Caco-2 (cell line): ENCODE measurements at regions not wholly inside any gene's neighbourhood (a gene's known extent, or its start where the extent isn't known, plus 50 kb on each side); places are given as distances from the start of the nearest gene placed in this dataset.

ENCODE experiments used
- BruUV-seq: library from RNA; stranded (reverse); fragments of 400-500 nt; replicated peaks from 2 replicates; lab custom pipeline; 2021; lab: Mats Ljungman, UMichigan
- CTCF ChIA-PET: fragments of 300-600 bp; sonication (Branson Sonifier 250); formaldehyde crosslinking; loops from one replicate; lab custom pipeline; 2022; ENCODE audit warnings: antibody characterized with exemption; lab: Charles Lee
- POLR2A ChIA-PET: fragments of 300-600 bp; sonication (Branson Sonifier 250); formaldehyde crosslinking; loops from one replicate; lab custom pipeline; 2022; ENCODE audit warnings: antibody characterized with exemption; lab: Charles Lee
- DNase-seq, 2 experiments: peaks; one replicate each; pipeline versions ENCODE4 v3.0.0 to v3.0.0-alpha.2; 2020 to 2022
- H3K27me3 ChIP-seq: replicated peaks from 2 replicates; pipeline ENCODE4 v1.6.0; 2011; ENCODE audit warnings: low read length; ENCODE audit not compliant: control insufficient read depth, insufficient read depth
- H3K36me3 ChIP-seq: 2 replicates; pipeline ENCODE4 v1.5.1; 2011; ENCODE audit warnings: low read length; ENCODE audit not compliant: control insufficient read depth, insufficient read depth
- H3K4me1 ChIP-seq: fragments of 250-450 bp; sonication (Bioruptor Pico); 2 replicates; pipeline ENCODE4 v1.5.1; 2020; ENCODE audit warnings: mild to moderate bottlenecking
- H3K4me3 ChIP-seq: 2 replicates; pipeline ENCODE4 v1.5.1; 2011; ENCODE audit warnings: low read depth, mild to moderate bottlenecking, control low read depth, low read length
- H3K9me3 ChIP-seq: fragments of 250-450 bp; sonication (Bioruptor Pico); 2 replicates; pipeline ENCODE4 v1.5.1; 2020; ENCODE audit warnings: mild to moderate bottlenecking, moderate library complexity
- H3K27ac Mint-ChIP-seq: one replicate; pipeline ENCODE4 v1.8.0; 2022; ENCODE audit warnings: mixed read lengths; ENCODE audit not compliant: unreplicated experiment
- H3K27me3 Mint-ChIP-seq: one replicate; pipeline ENCODE4 v1.8.0; 2022; ENCODE audit warnings: mixed read lengths; ENCODE audit not compliant: insufficient read depth, unreplicated experiment
- H3K36me3 Mint-ChIP-seq: one replicate; pipeline ENCODE4 v1.8.0; 2022; ENCODE audit warnings: mild to moderate bottlenecking, mixed read lengths; ENCODE audit not compliant: insufficient read depth, unreplicated experiment
- H3K4me1 Mint-ChIP-seq: one replicate; pipeline ENCODE4 v1.8.0; 2022; ENCODE audit warnings: low read depth, mixed read lengths; ENCODE audit not compliant: unreplicated experiment
- H3K4me3 Mint-ChIP-seq: one replicate; pipeline ENCODE4 v1.8.0; 2022; ENCODE audit warnings: mild to moderate bottlenecking, moderate library complexity, mixed read lengths; ENCODE audit not compliant: unreplicated experiment
- H3K9me3 Mint-ChIP-seq: one replicate; pipeline ENCODE4 v1.8.0; 2022; ENCODE audit warnings: mixed read lengths; ENCODE audit not compliant: unreplicated experiment
- intact Hi-C: fragments of 100-400 bp; cut with micrococcal nuclease; formaldehyde crosslinking; loops from one replicate; pipeline ENCODE4 v1.10.0; 2022; ENCODE audit not compliant: unreplicated experiment
- TF ChIP-seq, protein P1 (sequence below), 2 experiments: fragments of 200-600 bp in 1 of 2; IDR thresholded peaks; 1 replicate in 1 of 2; 2 replicates in 1 of 2; pipeline versions ENCODE4 v1.5.1 to v1.8.0; 2011 to 2022; ENCODE audit warnings: antibody characterized with exemption in 1 of 2, control low read depth in 1 of 2, inconsistent platforms in 1 of 2, low read depth in 1 of 2, low read length in 1 of 2, mild to moderate bottlenecking in 1 of 2, moderate library complexity in 1 of 2; ENCODE audit not compliant: insufficient read depth in 1 of 2, severe bottlenecking in 1 of 2, unreplicated experiment in 1 of 2

DNA sequence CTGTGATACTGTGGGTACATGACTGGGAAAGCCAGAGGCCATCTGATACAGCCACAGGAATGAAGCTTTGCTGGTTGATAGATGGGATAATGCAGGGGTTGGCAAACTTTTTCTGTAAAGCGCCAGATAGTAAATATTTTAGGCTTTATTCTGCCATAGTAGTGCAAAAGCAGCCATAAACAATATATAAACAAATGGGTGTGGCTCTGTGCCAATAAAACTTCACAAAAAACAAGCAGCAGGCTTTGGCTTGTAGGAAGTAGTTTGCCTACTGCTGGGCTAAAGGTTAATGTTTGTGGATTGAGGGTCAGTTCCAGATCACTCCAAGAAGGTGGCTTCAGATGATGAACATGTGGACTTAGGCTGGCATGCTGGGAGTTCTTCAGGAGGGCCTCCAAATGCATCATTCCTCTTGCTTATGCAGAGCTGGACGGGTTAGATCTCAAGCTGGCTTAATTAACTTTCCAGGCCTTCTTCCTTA is 305.7 kb downstream of the RPLP1 start:
- Mint-ChIP-seq H3K4me3 (no peak overlapping the region), H3K27me3 (no peaks in the 10 kb centered on the region), H3K9me3 (peaks cover 17% of the 10 kb centered on the region), H3K36me3 (no peaks in the 10 kb centered on the region), H3K27ac (no peak overlapping the region), H3K4me1 (peaks cover 16% of the 10 kb centered on the region)
- Histone ChIP-seq H3K36me3 (no peaks in the 10 kb centered on the region), H3K9me3 (no peaks in the 10 kb centered on the region), H3K4me1 (0 out of 2 replicates have a peak, but pooled peaks cover 7% of the 10 kb centered on the region), H3K27me3 (no peaks in the 10 kb centered on the region), H3K4me3 (no peak overlapping the region)
- intact Hi-C loops: no loop called here
- ChIA-PET CTCF (no interaction called here), POLR2A (no interaction called here)
- TF ChIP-seq, protein P1, sequence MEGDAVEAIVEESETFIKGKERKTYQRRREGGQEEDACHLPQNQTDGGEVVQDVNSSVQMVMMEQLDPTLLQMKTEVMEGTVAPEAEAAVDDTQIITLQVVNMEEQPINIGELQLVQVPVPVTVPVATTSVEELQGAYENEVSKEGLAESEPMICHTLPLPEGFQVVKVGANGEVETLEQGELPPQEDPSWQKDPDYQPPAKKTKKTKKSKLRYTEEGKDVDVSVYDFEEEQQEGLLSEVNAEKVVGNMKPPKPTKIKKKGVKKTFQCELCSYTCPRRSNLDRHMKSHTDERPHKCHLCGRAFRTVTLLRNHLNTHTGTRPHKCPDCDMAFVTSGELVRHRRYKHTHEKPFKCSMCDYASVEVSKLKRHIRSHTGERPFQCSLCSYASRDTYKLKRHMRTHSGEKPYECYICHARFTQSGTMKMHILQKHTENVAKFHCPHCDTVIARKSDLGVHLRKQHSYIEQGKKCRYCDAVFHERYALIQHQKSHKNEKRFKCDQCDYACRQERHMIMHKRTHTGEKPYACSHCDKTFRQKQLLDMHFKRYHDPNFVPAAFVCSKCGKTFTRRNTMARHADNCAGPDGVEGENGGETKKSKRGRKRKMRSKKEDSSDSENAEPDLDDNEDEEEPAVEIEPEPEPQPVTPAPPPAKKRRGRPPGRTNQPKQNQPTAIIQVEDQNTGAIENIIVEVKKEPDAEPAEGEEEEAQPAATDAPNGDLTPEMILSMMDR (IDR thresholded peaks at IDR 0.05; ENCODE audit: insufficient read depth in 1 of 2, low read depth in 1 of 2, low read length in 1 of 2, severe bottlenecking in 1 of 2, unreplicated experiment in 1 of 2): no peak
- no peak for DNase-seq
- no TSS peak for BruUV-seq

GRCh38 chr15:69758810-69759790 is 306.5 kb downstream of the RPLP1 start:
- DNase-seq: no peak
- ChIA-PET CTCF (no interaction called here), POLR2A (no interaction called here)
- Histone ChIP-seq H3K27me3 (no peaks in the 10 kb centered on the region), H3K36me3 (no peaks in the 10 kb centered on the region), H3K4me1 (0 out of 2 replicates have a peak, but pooled peaks cover 7% of the 10 kb centered on the region), H3K9me3 (no peaks in the 10 kb centered on the region), H3K4me3 (no peak overlapping the region)
- Mint-ChIP-seq H3K27ac (no peak overlapping the region), H3K9me3 (peaks cover 9% of the 10 kb centered on the region), H3K36me3 (no peaks in the 10 kb centered on the region), H3K4me3 (no peak overlapping the region), H3K27me3 (peaks cover 1% of the 10 kb centered on the region), H3K4me1 (peaks cover 16% of the 10 kb centered on the region)
- BruUV-seq: no TSS peak
- TF ChIP-seq, protein P1 (IDR thresholded peaks at IDR 0.05; ENCODE audit: insufficient read depth in 1 of 2, low read depth in 1 of 2, low read length in 1 of 2, severe bottlenecking in 1 of 2, unreplicated experiment in 1 of 2): no peak
- intact Hi-C loops: no loop called here

DNA sequence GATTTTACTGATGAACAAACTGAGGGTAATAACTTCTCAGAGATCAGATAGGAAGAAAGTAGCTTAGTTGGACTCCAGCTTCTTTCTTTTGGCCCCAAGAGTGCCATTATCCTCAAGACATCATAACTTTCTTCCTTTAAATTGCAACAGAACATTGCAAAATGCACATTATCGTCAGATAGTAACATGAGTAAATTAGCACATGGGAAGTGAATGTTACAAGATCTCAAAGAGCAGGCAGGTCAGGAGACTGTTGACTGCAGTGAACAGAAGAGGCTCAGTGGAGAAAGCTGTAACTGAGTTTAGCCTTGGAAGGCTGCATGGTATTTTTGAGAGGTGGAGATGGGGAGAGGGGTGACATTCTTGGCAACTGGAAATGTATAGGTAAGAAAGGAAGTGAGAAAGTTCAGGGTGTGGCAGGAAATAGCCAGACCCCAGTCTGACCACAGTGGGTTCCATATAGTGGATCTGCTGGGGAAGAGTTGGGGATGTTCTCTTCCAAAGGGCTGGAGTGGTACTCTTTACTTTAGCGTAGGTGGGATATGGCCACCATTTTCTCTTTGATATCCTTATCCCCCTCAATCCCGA is 307.7 kb downstream of the RPLP1 start:
- Histone ChIP-seq H3K9me3 (no peaks in the 10 kb centered on the region), H3K36me3 (no peaks in the 10 kb centered on the region), H3K4me1 (0 out of 2 replicates have a peak, but pooled peaks cover 7% of the 10 kb centered on the region), H3K27me3 (no peaks in the 10 kb centered on the region), H3K4me3 (no peak overlapping the region)
- H3K27ac Mint-ChIP-seq: no peak overlapping the region
- no TSS peak for BruUV-seq
- no peaks in the 10 kb centered on the region for H3K9me3 Mint-ChIP-seq
- H3K36me3 Mint-ChIP-seq: no peaks in the 10 kb centered on the region
- TF ChIP-seq, protein P1 (IDR thresholded peaks at IDR 0.05; ENCODE audit: insufficient read depth in 1 of 2, low read depth in 1 of 2, low read length in 1 of 2, severe bottlenecking in 1 of 2, unreplicated experiment in 1 of 2): no peak
- ChIA-PET CTCF (no interaction called here), POLR2A (no interaction called here)
- peaks cover 2% of the 10 kb centered on the region for H3K27me3 Mint-ChIP-seq
- intact Hi-C loops: loop anchor here (10.0 kb wide), 1 partner anchor 286 kb away; no protein-coding TSS in a partner anchor
- peaks cover 16% of the 10 kb centered on the region for H3K4me1 Mint-ChIP-seq
- no peak for DNase-seq
- H3K4me3 Mint-ChIP-seq: no peak overlapping the region
